ENCODE measurements at regions not wholly inside any gene's neighbourhood (a gene's known extent, or its start where the extent isn't known, plus 50 kb on each side); places are given as distances from the start of the nearest gene placed in this dataset.

- H3K27ac ChIP-seq (ENCODE audit: low read length, poor library complexity, severe bottlenecking), result no peak overlapping the region
- H2BK15ac ChIP-seq (ENCODE audit: low read depth, poor library complexity, severe bottlenecking), result no peak overlapping the region
- H2BK12ac ChIP-seq (ENCODE audit: low read length in 2 of 2), result no peak overlapping the region
- peak overlapping the region in 1 of 2 experiments; percentile 5 for H3K18ac ChIP-seq (ENCODE audit: low read depth in 1 of 2, low read length in 2 of 2)
- H2AK5ac ChIP-seq (ENCODE audit: low read length, severe bottlenecking), result no peak overlapping the region
- H4K91ac ChIP-seq (ENCODE audit: low read length), result no peak overlapping the region
- H2BK5ac ChIP-seq (ENCODE audit: low read depth, low read length, poor library complexity, severe bottlenecking), result no peak overlapping the region
- no peak overlapping the region for H3K23ac ChIP-seq (ENCODE audit: low read length in 2 of 2)
- H3K4me1 ChIP-seq (ENCODE audit: control insufficient read depth, insufficient read depth, low read depth, low read length), result no peaks in the 10 kb centered on the region
- DNase-seq, result no peak
- H2BK120ac ChIP-seq (ENCODE audit: low read depth, low read length), result no peak overlapping the region
- no peaks in the 10 kb centered on the region for H3K36me3 ChIP-seq (ENCODE audit: control insufficient read depth in 1 of 2, insufficient read depth in 2 of 2, low read depth in 1 of 2, low read length in 2 of 2)
- no peak overlapping the region for H3K14ac ChIP-seq (ENCODE audit: low read length in 2 of 2)
- H3K27me3 ChIP-seq (ENCODE audit: control insufficient read depth in 1 of 2, insufficient read depth in 1 of 2, low read length in 2 of 2), result no peaks in the 10 kb centered on the region
- no peak overlapping the region for H3K4me2 ChIP-seq (ENCODE audit: low read length, poor library complexity, severe bottlenecking)
- H3K9ac ChIP-seq (ENCODE audit: low read length), result no peak overlapping the region
- H2AFZ ChIP-seq (ENCODE audit: low read depth, low read length), result no peak overlapping the region
- no peak overlapping the region for H3K4me3 ChIP-seq (ENCODE audit: insufficient read depth in 1 of 2, low read depth in 1 of 2, low read length in 2 of 2)
- no peak overlapping the region for H4K8ac ChIP-seq (ENCODE audit: low read length)
- H3K9me3 ChIP-seq (ENCODE audit: control insufficient read depth, low read length), result peaks cover 17% of the 10 kb centered on the region
- no peaks in the 10 kb centered on the region for H3K79me1 ChIP-seq (replicated peaks; ENCODE audit: low read length, poor library complexity, severe bottlenecking)
- no peak overlapping the region for H3K4ac ChIP-seq (ENCODE audit: low read depth in 1 of 2, low read length in 2 of 2)
- 96% methylated on average over 4 of the region's 4 CpGs for WGBS
Observed at GRCh38 chr4:98773638-98774037, 115.2 kb upstream of the TSPAN5 start.

GRCh38 chr4:98771959-98772632 lies 113.7 kb upstream of the TSPAN5 start:
- H3K4me3 ChIP-seq (ENCODE audit: insufficient read depth in 1 of 2, low read depth in 1 of 2, low read length in 2 of 2), result no peak overlapping the region
- H3K36me3 ChIP-seq (ENCODE audit: control insufficient read depth in 1 of 2, insufficient read depth in 2 of 2, low read depth in 1 of 2, low read length in 2 of 2), result no peaks in the 10 kb centered on the region
- H4K91ac ChIP-seq (ENCODE audit: low read length), result no peak overlapping the region
- H3K4me2 ChIP-seq (ENCODE audit: low read length, poor library complexity, severe bottlenecking), result no peak overlapping the region
- no peak overlapping the region for H3K18ac ChIP-seq (ENCODE audit: low read depth in 1 of 2, low read length in 2 of 2)
- H2BK15ac ChIP-seq (ENCODE audit: low read depth, poor library complexity, severe bottlenecking), result no peak overlapping the region
- H3K27me3 ChIP-seq (ENCODE audit: control insufficient read depth in 1 of 2, insufficient read depth in 1 of 2, low read length in 2 of 2), result no peaks in the 10 kb centered on the region
- no peaks in the 10 kb centered on the region for H3K79me1 ChIP-seq (replicated peaks; ENCODE audit: low read length, poor library complexity, severe bottlenecking)
- no peak overlapping the region for H4K8ac ChIP-seq (ENCODE audit: low read length)
- H2AFZ ChIP-seq (ENCODE audit: low read depth, low read length), result no peak overlapping the region
- no peak overlapping the region for H3K27ac ChIP-seq (ENCODE audit: low read length, poor library complexity, severe bottlenecking)
- no peak overlapping the region for H3K4ac ChIP-seq (ENCODE audit: low read depth in 1 of 2, low read length in 2 of 2)
- H3K4me1 ChIP-seq (ENCODE audit: control insufficient read depth, insufficient read depth, low read depth, low read length), result no peaks in the 10 kb centered on the region
- H3K14ac ChIP-seq (ENCODE audit: low read length in 2 of 2), result no peak overlapping the region
- no peak overlapping the region for H3K23ac ChIP-seq (ENCODE audit: low read length in 2 of 2)
- WGBS, result 79% methylated on average over 5 of the region's 5 CpGs
- no peak for DNase-seq
- no peak overlapping the region for H2BK120ac ChIP-seq (ENCODE audit: low read depth, low read length)
- no peak overlapping the region for H3K9ac ChIP-seq (ENCODE audit: low read length)
- H2BK12ac ChIP-seq (ENCODE audit: low read length in 2 of 2), result no peak overlapping the region
- no peak overlapping the region for H2BK5ac ChIP-seq (ENCODE audit: low read depth, low read length, poor library complexity, severe bottlenecking)
- peaks cover 17% of the 10 kb centered on the region for H3K9me3 ChIP-seq (ENCODE audit: control insufficient read depth, low read length)
- H2AK5ac ChIP-seq (ENCODE audit: low read length, severe bottlenecking), result no peak overlapping the region

GRCh38 chr4:98765771-98766170 lies 107.4 kb upstream of the TSPAN5 start:
- no peak overlapping the region for H3K4me3 ChIP-seq (ENCODE audit: insufficient read depth in 1 of 2, low read depth in 1 of 2, low read length in 2 of 2)
- no peak overlapping the region for H2BK120ac ChIP-seq (ENCODE audit: low read depth, low read length)
- no peaks in the 10 kb centered on the region for H3K79me1 ChIP-seq (replicated peaks; ENCODE audit: low read length, poor library complexity, severe bottlenecking)
- H3K4ac ChIP-seq (ENCODE audit: low read depth in 1 of 2, low read length in 2 of 2), result no peak overlapping the region
- H3K27ac ChIP-seq (ENCODE audit: low read length, poor library complexity, severe bottlenecking), result no peak overlapping the region
- no peak overlapping the region for H3K23ac ChIP-seq (ENCODE audit: low read length in 2 of 2)
- no peak overlapping the region for H3K4me2 ChIP-seq (ENCODE audit: low read length, poor library complexity, severe bottlenecking)
- no peak overlapping the region for H3K18ac ChIP-seq (ENCODE audit: low read depth in 1 of 2, low read length in 2 of 2)
- H4K8ac ChIP-seq (ENCODE audit: low read length), result no peak overlapping the region
- no peaks in the 10 kb centered on the region for H3K36me3 ChIP-seq (ENCODE audit: control insufficient read depth in 1 of 2, insufficient read depth in 2 of 2, low read depth in 1 of 2, low read length in 2 of 2)
- no peak overlapping the region for H2AK5ac ChIP-seq (ENCODE audit: low read length, severe bottlenecking)
- no peaks in the 10 kb centered on the region for H3K4me1 ChIP-seq (ENCODE audit: control insufficient read depth, insufficient read depth, low read depth, low read length)
- no peak overlapping the region for H2BK15ac ChIP-seq (ENCODE audit: low read depth, poor library complexity, severe bottlenecking)
- H3K27me3 ChIP-seq (ENCODE audit: control insufficient read depth in 1 of 2, insufficient read depth in 1 of 2, low read length in 2 of 2), result no peaks in the 10 kb centered on the region
- H3K9me3 ChIP-seq (ENCODE audit: control insufficient read depth, low read length), result peaks cover 36% of the 10 kb centered on the region
- H2AFZ ChIP-seq (ENCODE audit: low read depth, low read length), result no peak overlapping the region
- WGBS, result no CpG with 5 or more reads among the region's 1 CpG
- H3K9ac ChIP-seq (ENCODE audit: low read length), result no peak overlapping the region
- H4K91ac ChIP-seq (ENCODE audit: low read length), result no peak overlapping the region
- no peak overlapping the region for H2BK5ac ChIP-seq (ENCODE audit: low read depth, low read length, poor library complexity, severe bottlenecking)
- H3K14ac ChIP-seq (ENCODE audit: low read length in 2 of 2), result no peak overlapping the region
- H2BK12ac ChIP-seq (ENCODE audit: low read length in 2 of 2), result no peak overlapping the region
- no peak for DNase-seq

- no peaks in the 10 kb centered on the region for H3K4me1 ChIP-seq (ENCODE audit: control insufficient read depth, insufficient read depth, low read depth, low read length)
- no peak overlapping the region for H3K14ac ChIP-seq (ENCODE audit: low read length in 2 of 2)
- H3K4me3 ChIP-seq (ENCODE audit: insufficient read depth in 1 of 2, low read depth in 1 of 2, low read length in 2 of 2), result no peak overlapping the region
- no peak overlapping the region for H2AFZ ChIP-seq (ENCODE audit: low read depth, low read length)
- H4K8ac ChIP-seq (ENCODE audit: low read length), result no peak overlapping the region
- H3K23ac ChIP-seq (ENCODE audit: low read length in 2 of 2), result no peak overlapping the region
- H2BK15ac ChIP-seq (ENCODE audit: low read depth, poor library complexity, severe bottlenecking), result no peak overlapping the region
- no peaks in the 10 kb centered on the region for H3K27me3 ChIP-seq (ENCODE audit: control insufficient read depth in 1 of 2, insufficient read depth in 1 of 2, low read length in 2 of 2)
- WGBS, result 100% methylated on average over 1 of the region's 1 CpG
- no peak overlapping the region for H4K91ac ChIP-seq (ENCODE audit: low read length)
- H2AK5ac ChIP-seq (ENCODE audit: low read length, severe bottlenecking), result no peak overlapping the region
- no peak overlapping the region for H3K9ac ChIP-seq (ENCODE audit: low read length)
- no peak overlapping the region for H3K4me2 ChIP-seq (ENCODE audit: low read length, poor library complexity, severe bottlenecking)
- H3K79me1 ChIP-seq (replicated peaks; ENCODE audit: low read length, poor library complexity, severe bottlenecking), result no peaks in the 10 kb centered on the region
- H3K9me3 ChIP-seq (ENCODE audit: control insufficient read depth, low read length), result no peaks in the 10 kb centered on the region
- no peak overlapping the region for H3K18ac ChIP-seq (ENCODE audit: low read depth in 1 of 2, low read length in 2 of 2)
- H2BK5ac ChIP-seq (ENCODE audit: low read depth, low read length, poor library complexity, severe bottlenecking), result no peak overlapping the region
- H3K27ac ChIP-seq (ENCODE audit: low read length, poor library complexity, severe bottlenecking), result no peak overlapping the region
- H3K36me3 ChIP-seq (ENCODE audit: control insufficient read depth in 1 of 2, insufficient read depth in 2 of 2, low read depth in 1 of 2, low read length in 2 of 2), result no peaks in the 10 kb centered on the region
- no peak overlapping the region for H2BK120ac ChIP-seq (ENCODE audit: low read depth, low read length)
- H2BK12ac ChIP-seq (ENCODE audit: low read length in 2 of 2), result no peak overlapping the region
- no peak overlapping the region for H3K4ac ChIP-seq (ENCODE audit: low read depth in 1 of 2, low read length in 2 of 2)
- no peak for DNase-seq
Observed at GRCh38 chr4:98758182-98758581, 99.8 kb upstream of the TSPAN5 start.

All from mesenchymal stem cell (in vitro differentiated cells and primary cell).